Thymus (tissue), 11 donors: ENCODE measurements at regions not wholly inside any gene's neighbourhood (a gene's known extent, or its start where the extent isn't known, plus 50 kb on each side); places are given as distances from the start of the nearest gene placed in this dataset.

ENCODE experiments used
- DNase-seq, 9 donors: peaks; one replicate each; pipeline ENCODE4 v3.0.0-alpha.2; 2013; ENCODE audit warnings: low spot score in 9 of 9, low read depth in 6 of 9, missing footprints in 1 of 9
- H3K27ac ChIP-seq, 2 donors: one replicate each; pipeline ENCODE4 v1.5.1; 2013; ENCODE audit warnings: control low read depth in 1 of 2, low read depth in 1 of 2, low read length in 1 of 2, mild to moderate bottlenecking in 1 of 2, moderate library complexity in 1 of 2
- H3K27me3 ChIP-seq, 2 donors: one replicate each; pipeline ENCODE4 v1.5.1; 2013; ENCODE audit warnings: low read length in 1 of 2; ENCODE audit not compliant: control insufficient read depth in 2 of 2, insufficient read depth in 1 of 2
- H3K36me3 ChIP-seq, 2 donors: one replicate each; pipeline ENCODE4 v1.5.1; 2013; ENCODE audit warnings: low read length in 1 of 2, mild to moderate bottlenecking in 1 of 2, moderate library complexity in 1 of 2; ENCODE audit not compliant: control insufficient read depth in 2 of 2, insufficient read depth in 2 of 2
- H3K4me1 ChIP-seq, 2 donors: one replicate each; pipeline ENCODE4 v1.5.1; 2013; ENCODE audit warnings: low read length in 2 of 2; ENCODE audit not compliant: control insufficient read depth in 2 of 2, insufficient read depth in 2 of 2
- H3K4me3 ChIP-seq, 2 donors: one replicate each; pipeline ENCODE4 v1.5.1; 2013; ENCODE audit warnings: low read length in 2 of 2, control low read depth in 1 of 2, mild to moderate bottlenecking in 1 of 2
- H3K9me3 ChIP-seq, 2 donors: one replicate each; pipeline ENCODE4 v1.5.1; 2013; ENCODE audit warnings: low read length in 1 of 2, mild to moderate bottlenecking in 1 of 2; ENCODE audit not compliant: control insufficient read depth in 2 of 2, insufficient read depth in 1 of 2
- WGBS: extraction: QIAGEN DNeasy Blood & Tissue Kit; methylation state at CpG from one replicate; pipeline ENCODE4 v1.1.7; 2013; 5-methylcytosine and 5-hydroxymethylcytosine counted together
- donor health status: healthy.

DNA sequence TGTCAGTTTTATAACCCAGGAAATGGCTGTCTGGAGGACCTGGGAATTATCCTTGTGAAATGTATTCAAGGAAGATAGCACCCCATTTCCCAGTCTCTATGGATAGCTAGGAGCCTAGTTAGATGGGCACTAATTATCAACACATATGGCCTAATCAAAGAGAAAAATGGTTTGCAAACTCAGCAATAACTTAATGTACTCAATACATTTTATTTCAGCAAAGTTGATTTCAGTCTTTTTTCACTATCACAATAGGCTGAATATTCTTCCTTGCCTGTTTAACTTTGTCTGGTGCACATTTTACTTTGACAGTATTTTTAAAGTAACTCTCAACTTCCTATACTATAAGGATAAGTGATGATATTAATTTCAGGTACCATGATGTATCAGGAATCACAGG, 756.3 kb downstream of the CCDC85A start:
- no peak overlapping the region for H3K27ac ChIP-seq
- no peaks in the 10 kb centered on the region for H3K9me3 ChIP-seq
- no peak overlapping the region for H3K4me3 ChIP-seq
- no peaks in the 10 kb centered on the region for H3K4me1 ChIP-seq
- DNase-seq, result no peak
- H3K36me3 ChIP-seq, result no peaks in the 10 kb centered on the region
- no peaks in the 10 kb centered on the region for H3K27me3 ChIP-seq

GRCh38 chr2:56952871-56953270, 769.1 kb downstream of the CCDC85A start:
- 94% methylated on average over 2 of the region's 2 CpGs for WGBS
- no peaks in the 10 kb centered on the region for H3K4me1 ChIP-seq
- no peaks in the 10 kb centered on the region for H3K27me3 ChIP-seq
- no peaks in the 10 kb centered on the region for H3K9me3 ChIP-seq
- H3K4me3 ChIP-seq, result no peak overlapping the region
- DNase-seq, result no peak
- H3K27ac ChIP-seq, result no peak overlapping the region
- no peaks in the 10 kb centered on the region for H3K36me3 ChIP-seq

GRCh38 chr2:56960581-56960980, 776.8 kb downstream of the CCDC85A start:
- Histone ChIP-seq H3K9me3 (no peaks in the 10 kb centered on the region), H3K4me1 (no peaks in the 10 kb centered on the region), H3K4me3 (no peak overlapping the region), H3K36me3 (no peaks in the 10 kb centered on the region), H3K27me3 (no peaks in the 10 kb centered on the region), H3K27ac (no peak overlapping the region)
- 95% methylated on average over 1 of the region's 1 CpG for WGBS
- no peak for DNase-seq

DNA sequence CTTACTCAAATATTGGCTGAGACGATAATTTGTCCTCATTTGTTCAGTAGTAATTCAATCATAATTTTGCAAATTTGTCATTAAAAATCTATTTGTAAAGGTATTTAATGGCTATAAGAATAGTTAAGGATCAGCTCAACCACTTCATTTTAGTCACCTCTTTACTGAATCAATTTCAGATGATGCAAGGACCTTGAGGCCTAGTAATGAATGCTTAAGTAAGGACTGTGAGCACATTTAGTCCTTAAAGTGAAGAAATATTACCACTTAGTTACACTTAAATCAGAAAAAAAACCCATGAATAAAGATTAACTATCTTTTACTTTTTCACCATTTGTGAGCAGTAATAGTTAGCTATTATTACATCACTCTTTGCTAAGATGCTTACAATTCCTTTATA, 778.9 kb downstream of the CCDC85A start:
- Histone ChIP-seq H3K4me1 (no peaks in the 10 kb centered on the region), H3K27me3 (no peaks in the 10 kb centered on the region), H3K36me3 (no peaks in the 10 kb centered on the region), H3K4me3 (no peak overlapping the region), H3K27ac (no peak overlapping the region), H3K9me3 (no peaks in the 10 kb centered on the region)
- 96% methylated on average over 1 of the region's 1 CpG for WGBS
- DNase-seq, result no peak

GRCh38 chr2:56969513-56969912, 785.7 kb downstream of the CCDC85A start:
- Histone ChIP-seq H3K9me3 (peaks cover 2 to 8% of the 10 kb centered on the region in 2 donors), H3K4me3 (no peak overlapping the region), H3K27ac (no peak overlapping the region), H3K27me3 (no peaks in the 10 kb centered on the region), H3K36me3 (no peaks in the 10 kb centered on the region), H3K4me1 (no peaks in the 10 kb centered on the region)
- no peak for DNase-seq
- WGBS, result 97% methylated on average over 3 of the region's 3 CpGs

- Histone ChIP-seq H3K27ac (no peak overlapping the region), H3K4me1 (no peaks in the 10 kb centered on the region), H3K27me3 (no peaks in the 10 kb centered on the region), H3K4me3 (no peak overlapping the region), H3K9me3 (peaks cover 2 to 8% of the 10 kb centered on the region in 2 donors), H3K36me3 (no peaks in the 10 kb centered on the region)
- WGBS, result 65% methylated on average over 3 of the region's 3 CpGs
- no peak for DNase-seq
These were observed 787.7 kb downstream of the CCDC85A start for GRCh38 chr2:56971383-56971974.

DNA sequence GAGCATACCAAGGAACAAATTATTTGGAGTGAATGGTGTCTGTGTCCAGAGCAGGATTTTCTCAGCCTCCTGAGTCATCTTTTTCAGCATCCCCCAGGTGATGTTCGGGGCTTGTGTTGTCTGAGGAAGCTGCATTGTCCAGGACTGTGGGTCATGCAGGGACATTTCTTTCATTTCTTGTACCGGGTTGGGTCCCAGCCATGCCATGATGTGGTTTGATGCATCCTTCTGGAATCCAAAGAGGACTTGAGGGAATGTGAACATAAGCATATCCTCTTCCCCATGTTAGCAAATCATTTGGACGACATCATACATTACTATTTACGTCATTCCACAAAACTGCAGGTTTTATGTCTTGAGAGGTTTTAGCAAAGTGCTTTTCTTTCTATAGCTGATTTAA, 797.8 kb downstream of the CCDC85A start:
- Histone ChIP-seq H3K4me3 (no peak overlapping the region), H3K4me1 (no peaks in the 10 kb centered on the region), H3K27me3 (no peaks in the 10 kb centered on the region), H3K36me3 (no peaks in the 10 kb centered on the region), H3K9me3 (peaks cover 0 to 2% of the 10 kb centered on the region in 2 donors), H3K27ac (no peak overlapping the region)
- WGBS, result 95% methylated on average over 4 of the region's 4 CpGs
- DNase-seq, result no peak

DNA sequence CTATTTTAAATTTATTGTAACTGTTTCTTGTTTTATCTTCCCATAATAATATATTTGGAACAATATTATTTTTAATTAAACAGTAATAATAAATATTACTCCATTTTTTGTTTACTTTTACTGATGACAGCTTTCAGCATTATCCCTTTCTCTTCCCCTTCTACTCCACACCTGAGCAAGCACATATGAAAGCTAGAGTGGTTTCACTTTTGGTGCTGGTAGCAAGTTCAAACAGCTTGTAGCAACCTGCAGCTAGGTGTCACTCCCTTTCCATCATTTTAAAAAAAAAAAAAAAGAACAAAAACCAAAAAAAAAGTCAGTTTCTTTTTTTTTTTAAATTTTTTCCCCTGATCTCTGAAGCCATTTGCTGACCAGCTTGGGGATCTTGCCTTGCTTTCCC, 801.8 kb downstream of the CCDC85A start:
- H3K9me3 ChIP-seq, result no peaks in the 10 kb centered on the region
- H3K4me3 ChIP-seq, result no peak overlapping the region
- DNase-seq, result no peak
- no peaks in the 10 kb centered on the region for H3K4me1 ChIP-seq
- H3K27me3 ChIP-seq, result no peaks in the 10 kb centered on the region
- no peak overlapping the region for H3K27ac ChIP-seq
- no peaks in the 10 kb centered on the region for H3K36me3 ChIP-seq

- no peak overlapping the region for H3K4me3 ChIP-seq
- H3K4me1 ChIP-seq, result no peaks in the 10 kb centered on the region
- 82% methylated on average over 6 of the region's 6 CpGs for WGBS
- H3K27ac ChIP-seq, result no peak overlapping the region
- no peaks in the 10 kb centered on the region for H3K27me3 ChIP-seq
- H3K36me3 ChIP-seq, result no peaks in the 10 kb centered on the region
- DNase-seq, result no peak
- peaks cover 2 to 14% of the 10 kb centered on the region in 2 donors for H3K9me3 ChIP-seq
These were observed 838.7 kb downstream of the CCDC85A start for GRCh38 chr2:57022496-57022895.
